NOMO-1 treated with DMSO at 0.1 percent for 48 hours (cell line): ENCODE measurements at regions not wholly inside any gene's neighbourhood (a gene's known extent, or its start where the extent isn't known, plus 50 kb on each side); places are given as distances from the start of the nearest gene placed in this dataset.
A peak's percentile ranks its signal among the peaks of the same experiment; 100 is the strongest.
"Not testable (repeated sequence)": the region's sequence is repeated elsewhere in the genome, so short reads cannot be mapped to it uniquely, and the experiment has no call there.

Experiments
- DNase-seq: peaks from one replicate; lab custom pipeline; 2025; ENCODE audit not compliant: unreplicated experiment; lab: John Stamatoyannopoulos, UW

DNA sequence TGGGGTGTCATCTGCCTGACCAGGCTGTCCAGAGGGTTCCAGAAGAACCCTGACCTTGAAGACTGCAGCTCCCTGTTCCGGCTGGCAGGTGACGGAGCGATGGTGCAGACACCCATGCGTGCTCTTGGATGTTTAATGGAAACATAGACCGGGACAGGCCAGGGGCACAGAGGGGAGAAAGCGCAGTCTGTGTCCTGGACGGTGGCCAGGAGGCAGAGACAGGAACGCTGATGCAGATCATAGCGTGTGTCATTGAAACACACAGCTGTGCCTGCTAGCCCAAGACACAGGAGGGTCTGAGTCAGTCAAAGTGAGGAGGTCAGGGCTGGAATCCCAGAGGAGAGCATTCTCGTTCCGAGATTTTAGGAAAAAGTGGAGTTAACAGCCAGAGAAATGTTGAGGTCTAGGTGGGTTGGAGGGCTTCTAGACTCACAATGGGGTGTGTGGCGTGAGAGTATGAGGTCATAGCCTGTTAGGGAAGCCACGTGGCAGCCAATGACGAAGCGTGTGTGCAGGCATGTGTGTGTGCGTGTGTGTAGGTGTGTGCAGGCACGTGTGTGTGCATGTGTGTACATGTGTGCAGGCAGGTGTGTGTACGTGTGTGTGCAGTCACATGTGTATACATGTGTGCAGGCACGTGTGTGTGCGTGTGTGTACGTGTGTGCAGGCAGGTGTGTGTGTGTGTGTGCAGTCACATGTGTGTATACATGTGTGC lies 167.0 kb downstream of the ERMARD start:
- DNase-seq, result no peak

DNA sequence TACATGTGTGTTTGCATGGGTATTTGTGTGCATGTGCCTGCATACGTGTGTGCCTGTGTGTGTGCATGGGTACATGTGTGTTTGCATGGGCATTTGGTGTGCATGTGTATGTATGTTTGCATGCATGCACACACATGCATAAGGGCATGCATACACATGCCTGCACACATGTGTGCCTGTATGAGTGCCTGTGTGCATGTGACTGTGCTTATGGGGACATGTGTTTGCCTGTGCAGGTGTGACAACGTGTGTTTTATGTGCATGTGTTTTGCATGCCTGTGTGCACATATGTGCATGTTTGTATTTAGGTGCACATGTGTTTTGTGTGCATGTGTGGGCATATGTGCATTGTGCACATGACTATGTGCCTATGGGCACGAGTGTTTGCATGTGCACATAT lies 165.7 kb downstream of the ERMARD start:
- no peak for DNase-seq

DNA sequence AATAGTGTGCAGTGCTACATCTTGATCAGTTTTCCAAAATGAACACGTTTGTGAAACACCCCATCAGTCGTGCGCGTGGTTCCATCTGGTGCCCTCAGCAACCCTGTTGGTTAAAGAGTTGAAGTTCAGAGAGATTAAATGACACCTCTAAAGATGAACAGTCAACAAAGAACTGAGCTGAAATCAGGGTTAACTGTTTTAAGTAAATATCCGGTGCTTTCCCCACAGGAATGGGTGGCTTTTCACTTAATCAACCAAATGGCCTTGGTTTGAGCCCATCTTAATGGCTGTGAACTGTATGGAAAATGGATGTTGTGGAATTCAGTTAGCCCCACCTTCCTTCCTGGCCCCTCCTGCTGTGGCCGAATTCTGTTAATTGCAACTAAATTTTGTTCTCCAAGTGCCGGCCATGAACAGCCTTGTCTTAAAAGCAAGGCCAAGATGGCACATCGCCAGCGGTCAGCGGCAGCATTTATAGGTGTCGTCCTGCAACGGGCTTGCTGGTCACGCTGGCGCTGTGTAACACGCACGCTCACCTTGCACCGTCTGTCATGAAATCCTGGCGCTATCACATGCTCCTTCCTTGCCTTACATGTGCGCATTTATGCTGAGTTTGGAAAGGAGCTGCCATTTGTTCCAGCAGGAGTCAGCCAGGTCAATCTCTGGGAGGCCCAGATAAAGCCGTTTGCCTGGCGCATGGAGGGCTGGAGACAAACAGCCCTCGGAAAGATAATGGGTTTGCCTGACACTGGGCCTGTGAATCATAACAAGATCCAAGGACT lies 164.5 kb downstream of the ERMARD start:
- no peak for DNase-seq

DNA sequence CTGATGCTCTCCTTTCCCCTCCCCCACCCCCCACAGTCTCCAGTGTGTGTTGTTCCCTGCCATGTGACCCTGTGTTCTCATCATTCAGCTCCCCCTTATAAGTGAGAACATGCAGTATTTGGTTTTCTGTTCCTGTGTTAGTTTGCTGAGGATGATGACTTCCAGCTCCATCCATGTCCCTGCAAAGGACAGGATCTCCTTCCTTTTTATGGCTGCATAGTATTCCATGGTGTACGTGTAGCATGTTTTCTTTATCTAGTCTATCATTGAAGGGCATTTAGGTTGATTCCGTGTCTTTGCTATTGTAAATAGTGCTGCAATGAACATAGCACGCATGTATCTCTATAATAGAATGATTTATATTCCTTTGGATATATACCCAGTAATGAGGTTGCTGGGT lies 162.3 kb downstream of the ERMARD start:
- DNase-seq, result not testable (repeated sequence)

DNA sequence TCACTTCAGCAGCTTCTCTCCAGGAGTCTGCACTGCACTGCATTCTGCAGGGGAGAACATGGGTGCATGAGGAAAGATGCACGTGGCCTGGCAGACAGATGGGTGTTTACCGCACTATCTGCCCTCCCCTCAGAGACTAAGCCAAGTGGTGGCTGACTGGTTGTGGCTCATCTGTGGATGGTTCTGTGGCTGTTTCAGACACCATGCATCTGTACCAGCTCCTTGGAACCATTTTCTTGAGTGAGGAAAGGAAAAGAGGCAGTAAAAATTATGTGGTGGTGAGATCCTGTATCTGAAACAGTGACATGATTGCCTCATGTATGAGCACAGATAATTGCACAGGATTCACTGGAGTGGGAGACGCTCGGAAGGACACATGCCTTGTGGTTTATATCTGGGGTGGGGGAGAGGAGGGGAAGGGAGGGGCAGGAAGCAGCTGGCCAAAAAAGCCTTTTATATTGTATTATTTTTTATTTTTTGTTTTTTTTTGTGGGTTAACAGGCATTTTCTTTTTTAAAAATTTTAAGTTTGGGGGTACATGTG lies 161.7 kb downstream of the ERMARD start:
- peak; percentile 67 for DNase-seq

DNA sequence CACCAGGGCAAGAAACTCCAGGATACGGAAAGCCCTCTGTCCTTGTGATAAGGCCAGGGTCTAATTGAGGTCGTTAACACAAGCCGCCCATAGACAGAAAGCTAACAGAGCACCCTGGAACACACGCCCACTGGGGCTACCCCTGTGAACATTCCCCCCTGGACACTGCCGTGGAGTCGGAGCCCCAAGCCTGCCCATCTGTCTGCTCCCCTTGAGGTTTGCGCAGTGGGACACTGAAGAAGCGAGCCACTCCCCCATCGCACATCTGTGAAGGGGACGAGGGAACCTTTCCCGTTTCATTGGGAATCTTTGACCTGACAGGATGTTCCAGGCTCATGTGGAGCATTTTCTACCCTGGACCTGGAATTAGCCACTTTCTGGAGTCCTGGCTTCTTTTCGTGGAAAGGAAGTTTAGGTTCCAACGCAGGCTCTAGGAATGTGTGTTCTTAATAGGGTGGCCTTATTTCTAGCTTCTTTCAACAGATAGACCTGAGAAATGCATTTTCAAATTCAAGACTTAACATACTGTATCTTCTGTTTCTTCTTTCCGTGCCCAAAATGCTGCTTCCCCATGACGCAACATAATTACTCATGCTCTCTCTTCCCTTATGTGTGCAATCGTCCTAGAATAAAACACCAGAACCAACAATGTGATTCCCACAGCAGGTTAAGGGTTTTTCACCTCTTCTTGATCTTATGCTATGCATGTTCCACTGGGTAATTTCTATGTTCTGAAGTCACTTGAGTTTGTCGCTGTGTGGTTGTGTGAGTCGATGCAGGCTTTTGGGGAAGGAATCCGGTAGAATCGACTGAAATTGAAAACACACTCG lies 161.1 kb downstream of the ERMARD start:
- DNase-seq, result peak; percentile 83

DNA sequence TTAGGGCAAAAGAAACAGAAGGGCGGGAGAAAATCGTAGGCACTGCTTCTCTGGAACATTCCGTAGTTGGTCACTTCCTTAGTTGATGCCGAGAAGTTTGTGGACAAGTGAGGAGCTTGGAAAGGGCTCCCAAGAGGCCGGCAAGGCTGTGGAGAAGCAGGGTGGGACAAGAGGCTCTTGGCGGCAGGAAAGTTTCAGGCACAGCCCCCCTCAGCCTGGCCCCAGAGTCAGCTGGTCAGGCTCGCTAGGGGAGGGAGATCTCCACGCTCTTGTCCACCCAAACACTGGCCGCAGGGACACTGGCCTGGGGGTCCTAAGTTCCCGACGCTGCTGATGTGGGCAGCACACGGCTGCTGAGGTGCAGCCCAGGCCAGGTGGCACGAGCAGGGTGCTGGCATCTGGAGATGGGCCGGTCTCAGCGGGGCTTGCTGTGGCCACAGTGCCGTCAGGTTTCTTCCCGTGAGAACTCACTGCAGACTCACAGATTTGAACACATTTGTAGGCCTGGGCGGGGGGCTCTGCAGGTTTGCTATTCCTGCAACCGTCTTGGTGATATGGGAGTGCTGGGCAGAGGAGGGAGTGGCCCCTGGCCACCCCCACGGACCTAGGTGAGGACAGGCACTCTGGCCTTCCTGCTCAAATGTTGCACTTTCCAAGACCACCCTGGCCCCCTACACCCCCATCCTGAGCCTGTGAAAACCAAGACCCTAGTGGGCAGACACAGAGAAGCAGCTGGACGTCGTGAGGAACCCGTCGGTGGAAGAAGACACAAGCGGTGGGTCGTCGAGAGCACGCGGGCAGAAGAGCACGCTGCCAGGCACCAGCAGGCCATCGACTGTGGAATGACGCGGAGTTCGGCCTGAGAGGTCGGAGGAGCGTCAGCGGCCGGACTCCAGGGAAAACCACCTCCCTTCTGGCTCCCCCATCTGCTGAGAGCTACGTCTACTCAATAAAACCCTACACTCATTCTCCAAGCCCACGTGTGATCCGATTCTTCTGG lies 160.1 kb downstream of the ERMARD start:
- no peak for DNase-seq

DNA sequence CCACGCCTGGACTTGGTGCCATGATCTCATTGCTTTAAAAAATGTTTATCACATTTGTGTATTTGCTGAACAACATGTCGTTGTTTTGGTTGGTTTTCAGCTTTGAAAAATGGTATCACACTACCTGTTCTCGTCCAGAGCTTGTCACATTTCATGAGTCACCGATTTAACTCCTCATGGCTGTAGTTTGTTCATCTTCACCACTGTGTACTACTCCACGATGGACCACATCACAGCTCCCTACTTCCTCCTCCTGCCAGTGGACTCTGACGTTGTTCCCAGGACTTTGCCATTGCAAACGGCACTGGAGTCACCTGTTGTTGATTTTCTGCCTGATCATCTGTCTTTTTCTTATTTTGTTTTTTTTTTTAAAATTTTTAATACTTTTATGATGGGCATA lies 157.7 kb downstream of the ERMARD start:
- no peak for DNase-seq

DNA sequence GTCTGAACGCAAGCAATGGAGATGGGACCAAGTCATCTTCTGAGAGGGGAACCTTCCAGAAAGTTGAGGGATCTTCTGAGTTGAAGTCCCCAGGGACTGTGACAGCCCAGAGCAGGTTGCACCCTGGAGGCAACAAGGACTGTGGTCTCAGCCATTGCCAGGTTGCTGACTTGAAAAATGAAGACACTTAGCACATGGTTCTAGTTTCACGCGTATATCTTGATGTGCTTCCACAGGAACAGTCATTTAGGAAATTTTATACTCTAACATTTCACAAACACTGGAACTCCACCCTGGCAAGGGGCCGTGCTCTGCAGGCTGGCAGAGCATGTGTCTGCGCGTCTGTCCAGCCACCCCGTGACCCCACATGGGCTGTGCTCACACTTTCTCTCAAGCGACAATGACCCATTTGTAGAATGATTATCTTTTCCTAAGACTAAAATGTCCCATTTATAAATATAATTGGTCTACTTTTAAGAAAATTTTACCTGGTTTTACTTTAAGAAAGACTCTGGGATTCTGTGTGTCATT lies 157.0 kb downstream of the ERMARD start:
- no peak for DNase-seq

DNA sequence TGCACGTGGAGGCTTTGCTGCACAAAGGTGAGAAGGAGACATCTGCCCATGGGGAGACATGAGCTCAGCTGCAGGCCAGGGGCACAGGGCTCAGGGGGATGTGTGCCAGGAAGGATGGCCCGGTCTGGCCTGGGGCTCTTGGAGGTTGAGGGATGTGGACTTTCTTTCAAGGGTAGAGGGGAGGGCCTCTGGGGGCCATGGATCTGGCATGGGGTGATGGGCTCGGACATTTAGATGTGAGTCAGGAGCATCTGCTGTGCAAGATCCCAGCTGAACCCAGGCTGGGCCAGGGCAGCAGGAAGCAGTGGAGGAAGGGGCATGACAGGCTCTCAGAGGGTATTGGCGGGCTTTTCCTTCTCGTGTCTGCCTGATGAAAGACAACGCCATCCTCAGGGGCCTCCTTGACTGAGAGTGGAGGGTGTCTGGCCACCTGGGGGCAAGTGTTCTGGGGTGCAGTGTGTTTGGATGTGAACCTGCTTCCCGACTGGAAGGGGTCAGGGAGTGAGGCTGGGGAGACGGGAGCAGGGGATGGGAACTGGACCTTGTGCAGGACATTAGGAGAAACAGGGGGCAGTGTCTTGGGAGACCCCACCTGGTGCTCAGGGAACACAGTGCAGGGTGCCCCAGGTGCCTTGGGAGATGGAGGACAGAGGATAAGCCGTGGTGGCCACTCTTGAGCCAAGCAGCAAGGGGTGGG lies 156.1 kb downstream of the ERMARD start:
- no peak for DNase-seq

DNA sequence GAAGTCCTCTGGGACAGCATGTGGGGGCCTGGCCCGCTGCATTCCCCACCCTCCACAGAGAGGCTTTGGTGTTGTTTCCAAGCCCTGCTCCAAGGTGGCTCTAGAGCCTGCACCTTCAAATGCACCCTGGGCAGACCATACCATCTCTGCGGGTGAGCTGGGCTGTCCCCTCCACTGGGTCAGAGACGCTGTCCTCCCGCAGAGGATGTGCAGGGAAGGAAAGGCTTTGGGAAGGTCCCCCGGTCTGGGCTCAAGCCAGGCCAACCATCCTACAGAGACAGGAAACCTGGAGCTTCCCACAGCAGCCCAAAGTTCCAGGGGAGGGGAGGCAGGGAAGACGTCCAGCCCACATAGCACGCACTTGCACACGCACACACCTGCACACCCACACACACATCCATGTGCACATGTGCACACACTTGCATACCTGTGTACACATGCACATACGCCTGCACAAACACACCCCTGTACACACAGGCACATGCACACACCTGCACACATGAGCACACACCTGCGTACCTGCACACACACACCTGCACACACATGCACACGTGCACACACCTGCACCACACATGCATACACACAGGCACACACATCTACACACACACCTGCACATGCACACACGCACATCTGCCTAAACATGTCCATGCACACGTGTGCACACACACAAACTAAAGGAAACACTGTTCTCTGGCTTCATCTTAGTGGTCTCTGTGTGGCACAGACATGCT lies 155.4 kb downstream of the ERMARD start:
- DNase-seq, result no peak

DNA sequence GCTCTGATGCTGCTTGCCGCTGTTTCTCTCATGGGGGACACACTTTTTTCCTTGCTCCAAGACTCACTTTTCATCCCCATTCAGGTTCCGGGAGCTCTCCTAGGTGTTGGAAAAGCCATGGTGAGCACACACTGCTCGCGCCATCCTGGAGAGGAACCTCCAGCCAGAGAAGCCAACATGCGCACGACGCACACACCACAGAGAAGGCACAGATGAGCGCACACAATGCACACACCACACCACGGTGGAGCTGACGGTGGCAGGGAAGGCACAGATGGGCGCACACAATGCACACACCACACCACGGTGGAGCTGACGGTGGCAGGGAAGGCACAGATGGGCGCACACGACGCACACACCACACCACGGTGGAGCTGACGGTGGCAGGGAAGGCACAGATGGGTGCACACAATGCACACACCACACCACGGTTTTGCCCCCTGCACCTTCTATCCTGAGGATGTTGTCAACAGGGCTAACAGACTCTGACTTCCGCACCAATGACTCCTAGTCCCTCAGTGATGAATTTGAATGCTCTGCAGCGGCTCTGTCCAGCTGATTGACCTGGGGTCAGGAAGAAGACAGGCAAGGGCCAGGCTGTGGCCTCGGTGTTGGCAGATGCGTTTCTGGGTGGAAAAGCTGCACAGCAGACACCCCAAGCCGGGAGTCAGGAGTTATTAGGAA lies 154.7 kb downstream of the ERMARD start:
- DNase-seq, result no peak

DNA sequence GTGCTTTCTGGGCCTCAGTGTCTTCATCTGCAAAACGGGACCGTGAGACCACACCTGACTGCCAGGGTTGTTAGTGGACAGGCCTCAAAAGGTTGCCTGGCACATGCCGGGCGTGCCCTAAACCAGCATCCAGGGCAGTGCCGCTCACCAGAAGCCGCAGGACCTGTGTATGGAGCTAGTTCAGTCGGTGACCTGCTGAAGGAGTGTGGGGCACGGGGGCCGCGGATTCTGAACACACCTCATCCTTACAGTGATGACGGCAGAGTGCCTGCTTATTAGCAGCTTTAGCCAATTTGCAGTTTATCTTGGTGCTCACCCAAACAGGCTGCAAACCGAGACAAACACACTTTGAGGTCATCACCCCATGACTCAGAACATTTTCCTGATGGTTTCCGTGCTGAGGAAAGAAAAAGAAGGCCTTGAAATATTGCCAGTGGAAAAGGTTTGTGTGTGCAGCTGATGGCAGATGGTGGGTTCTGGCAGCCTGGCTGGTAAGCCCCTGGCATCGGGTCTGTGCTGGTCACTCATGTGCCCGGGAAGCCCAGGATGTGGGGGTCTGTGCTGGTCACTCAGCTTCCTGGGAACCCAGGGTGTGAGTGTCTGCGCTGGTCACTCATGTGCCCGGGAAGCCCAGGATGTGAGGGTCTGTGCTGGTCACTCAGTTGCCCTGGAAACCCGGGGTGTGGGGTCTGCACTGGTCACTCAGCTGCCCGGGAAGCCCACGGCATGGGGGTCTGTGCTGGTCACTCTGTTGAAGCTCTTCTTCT lies 153.8 kb downstream of the ERMARD start:
- no peak for DNase-seq

DNA sequence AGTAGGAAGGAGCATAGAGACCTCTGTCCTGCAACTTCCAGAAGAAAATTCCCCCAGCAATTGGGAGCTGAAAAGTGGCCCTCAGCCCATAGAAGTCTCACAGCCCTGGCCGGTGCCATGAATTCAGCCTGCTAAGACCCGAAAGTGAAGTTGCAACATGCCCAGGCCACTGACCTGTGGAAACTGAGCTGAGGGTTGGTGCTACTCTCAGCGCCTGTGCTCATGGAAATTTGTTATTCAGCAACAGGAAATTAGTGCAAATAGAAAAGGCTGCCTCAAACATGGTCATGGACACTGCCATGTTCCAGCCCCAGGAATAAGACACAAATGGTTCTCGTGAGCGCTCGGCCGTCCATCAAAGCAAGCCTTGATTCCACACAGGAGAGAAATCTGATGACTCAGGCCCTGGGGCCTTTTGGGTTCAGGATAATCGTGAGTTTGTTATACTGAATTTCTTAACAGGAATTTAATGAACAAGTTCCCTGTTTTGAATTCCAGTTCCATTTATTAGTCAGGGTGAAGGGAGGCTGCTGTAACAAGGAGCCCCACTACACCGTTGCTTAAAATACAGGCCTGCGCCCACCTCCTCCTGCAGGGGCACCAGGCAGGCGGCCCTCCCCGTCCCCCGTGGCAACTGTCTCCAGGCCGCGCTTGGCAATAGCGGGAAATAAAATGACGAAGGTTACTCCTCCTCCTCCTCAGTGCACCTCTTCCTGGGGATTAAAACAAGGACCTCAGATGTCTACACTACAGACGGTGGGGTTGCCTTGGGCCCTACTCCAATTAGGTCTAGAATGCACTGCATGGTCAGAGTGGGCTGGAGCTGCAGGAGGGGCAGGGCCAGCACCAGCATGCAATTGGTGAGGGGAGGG lies 152.9 kb downstream of the ERMARD start:
- DNase-seq, result no peak

DNA sequence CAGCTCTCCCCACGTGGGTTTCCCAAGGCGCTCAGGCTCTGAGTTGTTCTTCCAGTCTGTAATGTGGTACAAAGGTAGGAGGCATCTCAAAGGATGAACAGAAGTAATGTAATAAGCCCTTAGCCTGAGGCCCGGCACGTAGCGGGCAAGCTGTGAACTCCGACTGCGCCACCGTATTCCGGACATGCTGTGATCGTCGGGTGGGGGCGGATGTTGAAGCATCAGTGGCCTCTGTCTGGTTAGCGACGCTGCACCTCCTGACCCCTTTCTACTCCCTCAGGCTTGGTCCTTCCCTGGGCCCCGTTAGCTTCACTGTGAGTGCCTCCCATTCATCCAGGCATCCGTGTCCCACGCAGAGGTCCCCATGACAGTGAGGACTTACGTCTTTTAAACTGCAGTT lies 151.7 kb downstream of the ERMARD start:
- DNase-seq, result no peak

DNA sequence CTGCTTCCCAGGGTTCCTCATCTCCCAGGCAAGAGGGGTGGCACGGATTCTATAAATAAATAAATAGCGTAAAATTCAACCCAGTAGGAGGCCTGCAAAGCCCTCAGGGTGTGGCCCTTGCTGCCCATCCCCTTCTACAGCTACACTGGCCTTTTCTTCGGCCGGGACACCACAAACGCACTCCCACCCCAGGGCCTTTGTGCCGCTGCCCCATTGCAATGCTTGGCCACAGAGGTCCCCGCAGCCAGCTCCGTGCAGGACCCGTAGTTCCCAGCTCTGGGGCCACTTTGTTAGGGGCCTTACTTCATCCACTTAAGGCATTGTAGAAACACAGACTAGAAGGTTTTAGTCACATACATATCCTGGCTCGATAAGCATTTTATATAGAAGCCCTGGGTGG lies 151.2 kb downstream of the ERMARD start:
- DNase-seq, result no peak
